Lower leg skin (tissue), 4 donors: ENCODE measurements at regions not wholly inside any gene's neighbourhood (a gene's known extent, or its start where the extent isn't known, plus 50 kb on each side); places are given as distances from the start of the nearest gene placed in this dataset.

Source experiments
- DNase-seq, 2 donors: peaks; one replicate each; pipeline ENCODE4 v3.0.0-alpha.2; 2019; ENCODE audit warnings: low spot score in 2 of 2
- H3K4me3 ChIP-seq: fragments of 200-600 bp; sonication (generic); 2 replicates; pipeline ENCODE4 v1.5.1; 2017; ENCODE audit warnings: mild to moderate bottlenecking, low read depth; ENCODE audit not compliant: poor library complexity, severe bottlenecking
- CTCF ChIP-seq, 3 donors: fragments of 450-650 bp; IDR thresholded peaks; one replicate each; pipeline ENCODE4 v1.5.1; 2016; ENCODE audit warnings: antibody characterized with exemption in 3 of 3, mild to moderate bottlenecking in 3 of 3, moderate library complexity in 2 of 3
- POLR2A ChIP-seq, 2 donors: fragments of 450-650 bp; IDR thresholded peaks; one replicate each; pipeline ENCODE4 v1.6.1; 2016 to 2017; ENCODE audit warnings: antibody characterized with exemption in 2 of 2, mild to moderate bottlenecking in 1 of 2, moderate library complexity in 1 of 2
- WGBS, 2 donors: methylation state at CpG; one replicate each; pipeline ENCODE4 v1.1.5; 2018; 5-methylcytosine and 5-hydroxymethylcytosine counted together
- intact Hi-C: fragments of 100-400 bp; cut with DNase I; formaldehyde crosslinking; loops from one replicate; pipeline ENCODE4 v1.15.0; 2023; ENCODE audit warnings: low total_unique reads

- TF ChIP-seq CTCF (IDR thresholded peaks at IDR 0.05) (no peak), POLR2A (IDR thresholded peaks at IDR 0.05) (no peak)
- DNase-seq = no peak
- intact Hi-C loops = no loop called here
- no peak overlapping the region for H3K4me3 ChIP-seq
Measured at GRCh38 chr6:104575536-104575935, 284.2 kb downstream of the HACE1 start.

- intact Hi-C loops = no loop called here
- 81 to 93% methylated on average over 1 of the region's 1 CpG for WGBS, 2 donors
Measured at GRCh38 chr6:104574135-104574750, 285.5 kb downstream of the HACE1 start.

GRCh38 chr6:104573350-104573749 lies 286.4 kb downstream of the HACE1 start:
- 90 to 92% methylated on average over 3 of the region's 3 CpGs for WGBS, 2 donors
- intact Hi-C loops = no loop called here
- no peak for DNase-seq
- H3K4me3 ChIP-seq = no peak overlapping the region
- TF ChIP-seq CTCF (IDR thresholded peaks at IDR 0.05) = no peak
- TF ChIP-seq POLR2A (IDR thresholded peaks at IDR 0.05) = no peak

More at GRCh38 chr6:104574135-104574750, 285.5 kb downstream of the HACE1 start:
- DNase-seq = no peak
- H3K4me3 ChIP-seq = no peak overlapping the region
- TF ChIP-seq CTCF (IDR thresholded peaks at IDR 0.05) (no peak), POLR2A (IDR thresholded peaks at IDR 0.05) (no peak)

- TF ChIP-seq CTCF (IDR thresholded peaks at IDR 0.05) = no peak
- no peak for TF ChIP-seq POLR2A (IDR thresholded peaks at IDR 0.05)
- no peak overlapping the region for H3K4me3 ChIP-seq
- WGBS, 2 donors = 77 to 78% methylated on average over 4 of the region's 4 CpGs
- DNase-seq = no peak
- intact Hi-C loops = no loop called here
Measured at GRCh38 chr6:104572901-104573300, 286.8 kb downstream of the HACE1 start.

GRCh38 chr6:104566411-104566810 lies 293.3 kb downstream of the HACE1 start:
- no peak for DNase-seq
- WGBS, 2 donors = 92% methylated on average over 3 of the region's 3 CpGs
- intact Hi-C loops = no loop called here
- H3K4me3 ChIP-seq = no peak overlapping the region
- no peak for TF ChIP-seq CTCF (IDR thresholded peaks at IDR 0.05)
- no peak for TF ChIP-seq POLR2A (IDR thresholded peaks at IDR 0.05)

- no peak for DNase-seq
- TF ChIP-seq CTCF (IDR thresholded peaks at IDR 0.05) (no peak), POLR2A (IDR thresholded peaks at IDR 0.05) (no peak)
- no peak overlapping the region for H3K4me3 ChIP-seq
- 72 to 79% methylated on average over 3 of the region's 3 CpGs for WGBS, 2 donors
- intact Hi-C loops = no loop called here
Measured at GRCh38 chr6:104563306-104563705, 296.4 kb downstream of the HACE1 start.
